ENCODE measurements at regions not wholly inside any gene's neighbourhood (a gene's known extent, or its start where the extent isn't known, plus 50 kb on each side); places are given as distances from the start of the nearest gene placed in this dataset.

DNA sequence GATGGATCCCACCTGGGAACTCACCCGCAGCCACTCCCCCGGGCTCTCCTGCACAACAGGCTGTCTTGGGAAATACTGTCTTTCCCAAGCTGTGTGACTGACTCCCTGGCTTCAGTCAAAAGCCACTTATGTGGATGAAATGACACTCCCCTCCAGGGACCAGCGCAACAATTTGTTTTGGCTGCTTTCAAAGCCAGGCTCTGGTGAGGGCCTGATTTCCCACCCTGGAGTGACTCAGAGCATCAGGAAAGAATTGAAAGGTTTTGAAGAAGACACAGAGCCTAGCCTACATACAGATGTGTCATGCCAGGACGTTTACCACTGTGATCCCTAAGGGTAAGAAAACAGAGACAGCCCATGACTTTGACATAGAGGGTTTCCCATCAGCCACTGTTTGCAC, 550.5 kb downstream of the MIAT start:
- TF ChIP-seq, protein P1, sequence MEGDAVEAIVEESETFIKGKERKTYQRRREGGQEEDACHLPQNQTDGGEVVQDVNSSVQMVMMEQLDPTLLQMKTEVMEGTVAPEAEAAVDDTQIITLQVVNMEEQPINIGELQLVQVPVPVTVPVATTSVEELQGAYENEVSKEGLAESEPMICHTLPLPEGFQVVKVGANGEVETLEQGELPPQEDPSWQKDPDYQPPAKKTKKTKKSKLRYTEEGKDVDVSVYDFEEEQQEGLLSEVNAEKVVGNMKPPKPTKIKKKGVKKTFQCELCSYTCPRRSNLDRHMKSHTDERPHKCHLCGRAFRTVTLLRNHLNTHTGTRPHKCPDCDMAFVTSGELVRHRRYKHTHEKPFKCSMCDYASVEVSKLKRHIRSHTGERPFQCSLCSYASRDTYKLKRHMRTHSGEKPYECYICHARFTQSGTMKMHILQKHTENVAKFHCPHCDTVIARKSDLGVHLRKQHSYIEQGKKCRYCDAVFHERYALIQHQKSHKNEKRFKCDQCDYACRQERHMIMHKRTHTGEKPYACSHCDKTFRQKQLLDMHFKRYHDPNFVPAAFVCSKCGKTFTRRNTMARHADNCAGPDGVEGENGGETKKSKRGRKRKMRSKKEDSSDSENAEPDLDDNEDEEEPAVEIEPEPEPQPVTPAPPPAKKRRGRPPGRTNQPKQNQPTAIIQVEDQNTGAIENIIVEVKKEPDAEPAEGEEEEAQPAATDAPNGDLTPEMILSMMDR (IDR thresholded peaks at IDR 0.05) = no peak
- no peak for TF ChIP-seq EZH2 (IDR thresholded peaks at IDR 0.05; ENCODE audit: borderline replicate concordance, insufficient read depth, low read depth, low read length, poor library complexity, severe bottlenecking)
